Lung (tissue), 11 donors: ENCODE measurements at regions not wholly inside any gene's neighbourhood (a gene's known extent, or its start where the extent isn't known, plus 50 kb on each side); places are given as distances from the start of the nearest gene placed in this dataset.

ENCODE experiments used
- ATAC-seq: fragments of 200-7000 bp; cut with Tn5 transposase; one replicate; pipeline ENCODE4 v1.9.1; 2020; ENCODE audit warnings: moderate number of reproducible peaks; ENCODE audit not compliant: insufficient read depth, low FRiP score
- DNase-seq, 3 donors: peaks; one replicate each; pipeline ENCODE4 v3.0.0-alpha.2; 2013 to 2017
- H3K27ac ChIP-seq, 2 donors: one replicate each; pipeline ENCODE4 v1.5.1; 2013; ENCODE audit warnings: mild to moderate bottlenecking in 2 of 2, moderate library complexity in 2 of 2, control low read depth in 1 of 2, inconsistent platforms in 1 of 2, low read depth in 1 of 2, low read length in 1 of 2
- H3K27me3 ChIP-seq, 3 donors: one replicate each; pipeline ENCODE4 v1.5.1; 2013; ENCODE audit warnings: low read length in 2 of 3; ENCODE audit not compliant: control insufficient read depth in 3 of 3, insufficient read depth in 3 of 3
- H3K36me3 ChIP-seq, 4 donors: one replicate each; pipeline ENCODE4 v1.5.1; 2013; ENCODE audit warnings: low read length in 4 of 4, mild to moderate bottlenecking in 1 of 4, moderate library complexity in 1 of 4; ENCODE audit not compliant: control insufficient read depth in 4 of 4, insufficient read depth in 4 of 4
- H3K4me1 ChIP-seq, 5 donors: one replicate each; pipeline ENCODE4 v1.5.1; 2013; ENCODE audit warnings: low read length in 5 of 5, mild to moderate bottlenecking in 2 of 5, moderate library complexity in 1 of 5; ENCODE audit not compliant: control insufficient read depth in 5 of 5, insufficient read depth in 5 of 5
- H3K4me3 ChIP-seq: one replicate; pipeline ENCODE4 v1.5.1; 2013; ENCODE audit warnings: mild to moderate bottlenecking, control low read depth, moderate library complexity
- H3K9ac ChIP-seq, 2 donors: one replicate each; pipeline ENCODE4 v1.5.1; 2013; ENCODE audit warnings: low read length in 2 of 2, control low read depth in 1 of 2; ENCODE audit not compliant: insufficient read depth in 1 of 2
- H3K9me3 ChIP-seq, 4 donors: one replicate each; pipeline ENCODE4 v1.5.1; 2013; ENCODE audit warnings: low read length in 3 of 4, mild to moderate bottlenecking in 1 of 4, moderate library complexity in 1 of 4; ENCODE audit not compliant: control insufficient read depth in 4 of 4, insufficient read depth in 3 of 4
- whole genome bisulfite sequencing, 2 donors: extraction: QIAGEN DNeasy Blood & Tissue Kit; methylation state at CpG; one replicate each; pipeline ENCODE4 v1.1.7; 2013; 5-methylcytosine and 5-hydroxymethylcytosine counted together
- TF ChIP-seq, protein P1 (sequence below): IDR thresholded peaks from 2 replicates; pipeline ENCODE4 v1.5.1; 2012; ENCODE audit warnings: mild to moderate bottlenecking; ENCODE audit errors: control extremely low read depth, extremely low read depth
- donor health status: control.
- donor health status: control.
- donor health status: Bipolar disorder and iron deficiency.
- donor health status: healthy.
- donor health status: DM: yes; HTN: yes; CAD: no.

GRCh38 chr10:108631332-108631731, 1292.0 kb downstream of the XPNPEP1 start:
- Histone ChIP-seq H3K4me1 (peaks cover 0 to 43% (median 5%) of the 10 kb centered on the region in 5 donors), H3K36me3 (no peaks in the 10 kb centered on the region), H3K9ac (no peak overlapping the region), H3K4me3 (no peak overlapping the region), H3K27me3 (no peaks in the 10 kb centered on the region), H3K9me3 (no peaks in the 10 kb centered on the region), H3K27ac (no peak overlapping the region)
- TF ChIP-seq, protein P1, sequence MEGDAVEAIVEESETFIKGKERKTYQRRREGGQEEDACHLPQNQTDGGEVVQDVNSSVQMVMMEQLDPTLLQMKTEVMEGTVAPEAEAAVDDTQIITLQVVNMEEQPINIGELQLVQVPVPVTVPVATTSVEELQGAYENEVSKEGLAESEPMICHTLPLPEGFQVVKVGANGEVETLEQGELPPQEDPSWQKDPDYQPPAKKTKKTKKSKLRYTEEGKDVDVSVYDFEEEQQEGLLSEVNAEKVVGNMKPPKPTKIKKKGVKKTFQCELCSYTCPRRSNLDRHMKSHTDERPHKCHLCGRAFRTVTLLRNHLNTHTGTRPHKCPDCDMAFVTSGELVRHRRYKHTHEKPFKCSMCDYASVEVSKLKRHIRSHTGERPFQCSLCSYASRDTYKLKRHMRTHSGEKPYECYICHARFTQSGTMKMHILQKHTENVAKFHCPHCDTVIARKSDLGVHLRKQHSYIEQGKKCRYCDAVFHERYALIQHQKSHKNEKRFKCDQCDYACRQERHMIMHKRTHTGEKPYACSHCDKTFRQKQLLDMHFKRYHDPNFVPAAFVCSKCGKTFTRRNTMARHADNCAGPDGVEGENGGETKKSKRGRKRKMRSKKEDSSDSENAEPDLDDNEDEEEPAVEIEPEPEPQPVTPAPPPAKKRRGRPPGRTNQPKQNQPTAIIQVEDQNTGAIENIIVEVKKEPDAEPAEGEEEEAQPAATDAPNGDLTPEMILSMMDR = no peak
- ATAC-seq (no peak), DNase-seq (no peak)
- 80 to 89% methylated on average over 2 of the region's 2 CpGs for WGBS, 2 donors

GRCh38 chr10:108629834-108630233, 1293.5 kb downstream of the XPNPEP1 start:
- no peaks in the 10 kb centered on the region for H3K36me3 ChIP-seq
- H3K27ac ChIP-seq = no peak overlapping the region
- H3K9me3 ChIP-seq = no peaks in the 10 kb centered on the region
- DNase-seq (peak in 2 of 3 donors; percentile 16 to 55), ATAC-seq (no peak)
- no peak overlapping the region for H3K9ac ChIP-seq
- no peak overlapping the region for H3K4me3 ChIP-seq
- TF ChIP-seq, protein P1 = no peak
- H3K4me1 ChIP-seq = peaks cover 0 to 43% (median 5%) of the 10 kb centered on the region in 5 donors
- 53 to 64% methylated on average over 3 of the region's 3 CpGs for WGBS, 2 donors
- no peaks in the 10 kb centered on the region for H3K27me3 ChIP-seq

GRCh38 chr10:108624052-108624451, 1299.3 kb downstream of the XPNPEP1 start:
- DNase-seq = no peak
- TF ChIP-seq, protein P1 = no peak
- WGBS, 2 donors = 85 to 90% methylated on average over 1 of the region's 1 CpG
- H3K27ac ChIP-seq = no peak overlapping the region
- no peaks in the 10 kb centered on the region for H3K36me3 ChIP-seq
- H3K9me3 ChIP-seq = no peaks in the 10 kb centered on the region
- no peak for ATAC-seq
- H3K27me3 ChIP-seq = peaks cover 0 to 2% (median 0%) of the 10 kb centered on the region in 3 donors
- no peak overlapping the region for H3K4me3 ChIP-seq
- H3K4me1 ChIP-seq = peaks cover 0 to under 1% (median 0%) of the 10 kb centered on the region in 5 donors
- H3K9ac ChIP-seq = no peak overlapping the region
